IMR-90 (cell line): ENCODE measurements at regions not wholly inside any gene's neighbourhood (a gene's known extent, or its start where the extent isn't known, plus 50 kb on each side); places are given as distances from the start of the nearest gene placed in this dataset.

Experiments used
- ATAC-seq: fragments of 200-7000 bp; cut with Tn5 transposase; 2 replicates; pipeline ENCODE4 v1.9.1; 2020; ENCODE audit warnings: low read depth, mild to moderate bottlenecking, moderate library complexity
- BruUV-seq: library from RNA; stranded (reverse); fragments of 400-500 nt; replicated peaks from 2 replicates; lab custom pipeline; 2021; lab: Mats Ljungman, UMichigan
- CTCF ChIA-PET: fragments of 300-600 bp; formaldehyde crosslinking; extraction: SDS; loops from one replicate; lab custom pipeline; 2021; ENCODE audit warnings: antibody characterized with exemption; lab: Yijun Ruan, JAX
- POLR2A ChIA-PET: fragments of 300-600 bp; sonication (Branson Sonifier 250); formaldehyde crosslinking; loops from one replicate; lab custom pipeline; 2022; ENCODE audit warnings: antibody characterized with exemption; ENCODE audit not compliant: unreplicated experiment; lab: Charles Lee
- DNase-seq: peaks from one replicate; pipeline ENCODE4 v3.0.0; 2013
- H2AFZ ChIP-seq: replicated peaks from 2 replicates; pipeline ENCODE3; 2013; ENCODE audit warnings: low read length, mild to moderate bottlenecking; ENCODE audit not compliant: poor library complexity
- H2AK5ac ChIP-seq: 2 replicates; pipeline ENCODE4 v1.6.1; 2013; ENCODE audit warnings: low read depth, low read length, inconsistent platforms
- H2AK9ac ChIP-seq: replicated peaks from 2 replicates; pipeline ENCODE3; 2013; ENCODE audit warnings: mild to moderate bottlenecking, low read depth, low read length, moderate library complexity; ENCODE audit not compliant: poor library complexity
- H2BK120ac ChIP-seq: 2 replicates; pipeline ENCODE4 v1.6.1; 2013; ENCODE audit warnings: low read depth, low read length, inconsistent platforms
- H2BK15ac ChIP-seq: 3 replicates; pipeline ENCODE4 v1.6.1; 2013; ENCODE audit warnings: low read depth, low read length, inconsistent platforms
- H2BK20ac ChIP-seq: 2 replicates; pipeline ENCODE4 v1.6.1; 2013; ENCODE audit warnings: low read depth, mild to moderate bottlenecking, inconsistent platforms, low read length, moderate library complexity
- H2BK5ac ChIP-seq: 2 replicates; pipeline ENCODE4 v1.6.1; 2013; ENCODE audit warnings: mild to moderate bottlenecking, low read depth, low read length, inconsistent platforms; ENCODE audit not compliant: poor library complexity, severe bottlenecking
- H3K14ac ChIP-seq: replicated peaks from 2 replicates; pipeline ENCODE4 v1.6.1; 2013; ENCODE audit warnings: low read depth, low read length, inconsistent platforms
- H3K18ac ChIP-seq: 2 replicates; pipeline ENCODE4 v1.6.1; 2013; ENCODE audit warnings: low read depth, low read length, control low read depth
- H3K23ac ChIP-seq: 2 replicates; pipeline ENCODE4 v1.6.1; 2013; ENCODE audit warnings: low read depth, low read length, inconsistent platforms
- H3K27ac ChIP-seq: 2 replicates; pipeline ENCODE4 v1.5.1; 2013; ENCODE audit warnings: mild to moderate bottlenecking, control low read depth, low read length; ENCODE audit not compliant: insufficient read depth
- H3K27me3 ChIP-seq: 2 replicates; pipeline ENCODE4 v1.6.1; 2013; ENCODE audit warnings: low read length; ENCODE audit not compliant: control insufficient read depth, insufficient read depth
- H3K36me3 ChIP-seq: 2 replicates; pipeline ENCODE4 v1.6.1; 2013; ENCODE audit warnings: low read length, mixed read lengths; ENCODE audit not compliant: control insufficient read depth, insufficient read depth
- H3K4ac ChIP-seq: 2 replicates; pipeline ENCODE4 v1.6.1; 2013; ENCODE audit warnings: low read depth, low read length, inconsistent platforms
- H3K4me1 ChIP-seq: 2 replicates; pipeline ENCODE4 v1.6.1; 2013; ENCODE audit warnings: low read length, mixed read lengths; ENCODE audit not compliant: control insufficient read depth, insufficient read depth
- H3K4me2 ChIP-seq: 2 replicates; pipeline ENCODE4 v1.6.1; 2013; ENCODE audit warnings: low read depth, mild to moderate bottlenecking, control low read depth, low read length, moderate library complexity
- H3K4me3 ChIP-seq: 2 replicates; pipeline ENCODE4 v1.5.1; 2013; ENCODE audit warnings: low read depth, mild to moderate bottlenecking, control low read depth, low read length, moderate library complexity; ENCODE audit not compliant: insufficient read depth
- H3K56ac ChIP-seq: 2 replicates; pipeline ENCODE4 v1.6.1; 2013; ENCODE audit warnings: low read length, inconsistent platforms; ENCODE audit not compliant: insufficient read depth; ENCODE audit errors: extremely low read depth
- H3K79me1 ChIP-seq, 2 experiments: 2 replicates each; pipeline ENCODE4 v1.6.1; 2013; ENCODE audit warnings: low read length in 2 of 2, inconsistent platforms in 1 of 2, low read depth in 1 of 2
- H3K9ac ChIP-seq: 2 replicates; pipeline ENCODE4 v1.6.1; 2013; ENCODE audit warnings: low read depth, low read length, control low read depth
- H3K9me1 ChIP-seq: 2 replicates; pipeline ENCODE4 v1.6.1; 2013; ENCODE audit warnings: low read length, inconsistent platforms; ENCODE audit not compliant: insufficient read depth
- H3K9me3 ChIP-seq: 2 replicates; pipeline ENCODE4 v1.6.1; 2013; ENCODE audit warnings: low read length; ENCODE audit not compliant: control insufficient read depth, insufficient read depth
- H4K20me1 ChIP-seq: 2 replicates; pipeline ENCODE4 v1.6.1; 2013; ENCODE audit warnings: low read length, inconsistent platforms; ENCODE audit not compliant: insufficient read depth
- H4K5ac ChIP-seq: 2 replicates; pipeline ENCODE4 v1.6.1; 2013; ENCODE audit warnings: mild to moderate bottlenecking, low read depth, low read length, control low read depth
- H4K8ac ChIP-seq, 2 experiments: 2 replicates each; pipeline ENCODE4 v1.6.1; 2013; ENCODE audit warnings: low read depth in 2 of 2, low read length in 2 of 2, control low read depth in 1 of 2, inconsistent platforms in 1 of 2
- H4K91ac ChIP-seq: 2 replicates; pipeline ENCODE4 v1.6.1; 2013; ENCODE audit warnings: low read depth, low read length, inconsistent platforms; ENCODE audit not compliant: insufficient read depth
- BHLHE40 ChIP-seq: fragments of 150-350 bp; IDR thresholded peaks from 2 replicates; pipeline ENCODE4 v1.6.1; 2016; ENCODE audit warnings: mild to moderate bottlenecking, low read depth, low read length
- CEBPB ChIP-seq: IDR thresholded peaks from 2 replicates; pipeline ENCODE4 v1.6.1; 2012; ENCODE audit warnings: low read depth, low read length, improper control_type of control experiment
- CHD1 ChIP-seq: IDR thresholded peaks from 2 replicates; pipeline ENCODE4 v1.6.1; 2012; ENCODE audit warnings: low read depth, low read length, improper control_type of control experiment
- FOS ChIP-seq: fragments of 150-350 bp; IDR thresholded peaks from 2 replicates; pipeline ENCODE4 v1.6.1; 2016; ENCODE audit warnings: low read depth, low read length
- MAFK ChIP-seq: IDR thresholded peaks from 2 replicates; pipeline ENCODE4 v1.6.1; 2012; ENCODE audit warnings: low read depth, low read length, improper control_type of control experiment
- MAZ ChIP-seq: IDR thresholded peaks from 2 replicates; pipeline ENCODE4 v1.6.1; 2012; ENCODE audit warnings: low read depth, mild to moderate bottlenecking, low read length, improper control_type of control experiment, moderate library complexity, borderline replicate concordance
- MXI1 ChIP-seq: IDR thresholded peaks from 2 replicates; pipeline ENCODE4 v1.6.1; 2012; ENCODE audit warnings: low read depth, mild to moderate bottlenecking, low read length, moderate library complexity, borderline replicate concordance
- NFE2L2 ChIP-seq: fragments of 150-350 bp; IDR thresholded peaks from 2 replicates; pipeline ENCODE4 v1.6.1; 2016; ENCODE audit warnings: low read depth, mild to moderate bottlenecking, low read length
- POLR2A ChIP-seq: IDR thresholded peaks from 2 replicates; pipeline ENCODE4 v1.6.1; 2012; ENCODE audit warnings: mild to moderate bottlenecking, low read depth, low read length
- RAD21 ChIP-seq: IDR thresholded peaks from 2 replicates; pipeline ENCODE4 v1.6.1; 2012; ENCODE audit warnings: low read length, improper control_type of control experiment
- RCOR1 ChIP-seq: IDR thresholded peaks from 2 replicates; pipeline ENCODE4 v1.6.1; 2012; ENCODE audit warnings: mild to moderate bottlenecking, low read length, improper control_type of control experiment; ENCODE audit not compliant: insufficient replicate concordance
- RFX5 ChIP-seq: IDR thresholded peaks from 2 replicates; pipeline ENCODE4 v1.8.0; 2012; ENCODE audit warnings: low read depth, mild to moderate bottlenecking, low read length, moderate library complexity
- SMC3 ChIP-seq: fragments of 150-350 bp; IDR thresholded peaks from 2 replicates; pipeline ENCODE4 v1.6.1; 2016; ENCODE audit warnings: low read depth, mild to moderate bottlenecking, antibody characterized with exemption, low read length, moderate library complexity
- WGBS, 2 experiments: methylation state at CpG; one replicate each; pipeline versions ENCODE4 v1.1.5 to v1.1.7; 2013; ENCODE audit warnings: missing lambda C conversion rate in 2 of 2; ENCODE audit not compliant: insufficient read length in 1 of 2; ENCODE audit errors: extremely low coverage in 2 of 2; 5-methylcytosine and 5-hydroxymethylcytosine counted together
- dilution Hi-C: fragments of 300-500 bp; cut with HindIII; formaldehyde crosslinking; loops from one replicate; pipeline ENCODE4 v1.14.3; 2018; ENCODE audit warnings: low sequenced_read_pairs; ENCODE audit not compliant: unreplicated experiment
- in situ Hi-C: fragments of 300-500 bp; cut with MboI; formaldehyde crosslinking; loops from 3 replicates; pipeline ENCODE4 v1.14.3; 2019; ENCODE audit warnings: low sequenced_read_pairs, inconsistent platforms, mixed read lengths
- intact Hi-C: fragments of 100-400 bp; cut with micrococcal nuclease; formaldehyde crosslinking; loops from 2 replicates; pipeline ENCODE4 v1.10.0; 2022
- TF ChIP-seq, protein P1 (sequence below): conservative IDR thresholded peaks from 2 replicates; pipeline ENCODE4 v1.5.1; 2012; ENCODE audit warnings: mild to moderate bottlenecking, low read depth, low read length, improper control_type of control experiment
- TF ChIP-seq, protein P2 (sequence below): fragments of 150-350 bp; IDR thresholded peaks from 2 replicates; pipeline ENCODE4 v1.6.1; 2016; ENCODE audit warnings: low read depth, mild to moderate bottlenecking, low read length, moderate library complexity, borderline replicate concordance
- TF ChIP-seq, protein P3 (sequence below): fragments of 150-350 bp; IDR thresholded peaks from 2 replicates; pipeline ENCODE4 v1.6.1; 2017; ENCODE audit warnings: mild to moderate bottlenecking, antibody characterized with exemption, low read length, low read depth

DNA sequence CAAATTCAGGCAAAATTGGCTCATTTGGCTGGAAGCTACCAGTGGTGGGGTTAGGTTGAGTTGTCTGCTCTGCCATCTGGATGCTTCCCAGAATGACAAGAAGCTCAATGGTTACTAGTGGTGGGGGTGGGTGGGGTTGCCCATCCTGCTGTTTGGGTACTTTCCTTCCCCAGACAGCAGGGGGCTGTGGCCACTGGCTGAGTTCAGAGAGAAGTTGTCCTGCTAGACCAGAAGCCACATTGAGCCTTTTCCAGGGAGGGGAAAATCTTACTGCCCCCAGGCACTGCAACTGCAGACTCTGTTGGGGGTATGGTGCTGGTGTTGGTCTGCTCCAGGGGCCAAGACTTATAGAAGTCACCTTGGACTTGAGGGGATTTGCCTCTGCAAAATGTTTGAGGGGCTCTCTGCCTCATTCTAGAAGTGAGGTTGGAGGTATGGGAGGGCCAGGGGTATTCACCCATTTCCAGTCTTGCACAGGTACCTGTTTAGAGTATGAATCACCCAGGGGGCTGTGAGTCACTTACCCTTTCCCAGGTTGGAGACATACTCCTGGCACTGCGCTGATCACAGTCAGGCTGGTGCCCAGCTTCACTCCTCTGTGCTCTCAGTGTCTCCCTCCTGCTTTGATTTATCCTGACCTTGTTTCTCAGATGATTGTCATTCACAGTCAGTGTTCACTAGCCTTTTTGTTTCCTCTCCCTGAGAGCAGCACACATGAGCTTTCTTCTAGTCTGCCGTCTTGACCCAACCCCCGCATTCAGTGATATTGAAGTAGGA is 89.1 kb upstream of the NEGR1 start:
- POLR2A ChIA-PET, result no interaction called here
- no peaks in the 10 kb centered on the region for H4K20me1 ChIP-seq
- no peaks in the 10 kb centered on the region for H3K36me3 ChIP-seq
- ATAC-seq (no peak), DNase-seq (no peak)
- no peak overlapping the region for H2BK120ac ChIP-seq
- no peak overlapping the region for H3K14ac ChIP-seq
- TF ChIP-seq POLR2A (no peak), SMC3 (no peak), BHLHE40 (no peak), FOS (no peak), RAD21 (no peak), RFX5 (no peak), MAFK (no peak), MXI1 (no peak), RCOR1 (no peak), CHD1 (no peak), MAZ (no peak), NFE2L2 (no peak), CEBPB (no peak)
- TF ChIP-seq, protein P1, sequence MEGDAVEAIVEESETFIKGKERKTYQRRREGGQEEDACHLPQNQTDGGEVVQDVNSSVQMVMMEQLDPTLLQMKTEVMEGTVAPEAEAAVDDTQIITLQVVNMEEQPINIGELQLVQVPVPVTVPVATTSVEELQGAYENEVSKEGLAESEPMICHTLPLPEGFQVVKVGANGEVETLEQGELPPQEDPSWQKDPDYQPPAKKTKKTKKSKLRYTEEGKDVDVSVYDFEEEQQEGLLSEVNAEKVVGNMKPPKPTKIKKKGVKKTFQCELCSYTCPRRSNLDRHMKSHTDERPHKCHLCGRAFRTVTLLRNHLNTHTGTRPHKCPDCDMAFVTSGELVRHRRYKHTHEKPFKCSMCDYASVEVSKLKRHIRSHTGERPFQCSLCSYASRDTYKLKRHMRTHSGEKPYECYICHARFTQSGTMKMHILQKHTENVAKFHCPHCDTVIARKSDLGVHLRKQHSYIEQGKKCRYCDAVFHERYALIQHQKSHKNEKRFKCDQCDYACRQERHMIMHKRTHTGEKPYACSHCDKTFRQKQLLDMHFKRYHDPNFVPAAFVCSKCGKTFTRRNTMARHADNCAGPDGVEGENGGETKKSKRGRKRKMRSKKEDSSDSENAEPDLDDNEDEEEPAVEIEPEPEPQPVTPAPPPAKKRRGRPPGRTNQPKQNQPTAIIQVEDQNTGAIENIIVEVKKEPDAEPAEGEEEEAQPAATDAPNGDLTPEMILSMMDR, result no peak
- TF ChIP-seq, protein P2, sequence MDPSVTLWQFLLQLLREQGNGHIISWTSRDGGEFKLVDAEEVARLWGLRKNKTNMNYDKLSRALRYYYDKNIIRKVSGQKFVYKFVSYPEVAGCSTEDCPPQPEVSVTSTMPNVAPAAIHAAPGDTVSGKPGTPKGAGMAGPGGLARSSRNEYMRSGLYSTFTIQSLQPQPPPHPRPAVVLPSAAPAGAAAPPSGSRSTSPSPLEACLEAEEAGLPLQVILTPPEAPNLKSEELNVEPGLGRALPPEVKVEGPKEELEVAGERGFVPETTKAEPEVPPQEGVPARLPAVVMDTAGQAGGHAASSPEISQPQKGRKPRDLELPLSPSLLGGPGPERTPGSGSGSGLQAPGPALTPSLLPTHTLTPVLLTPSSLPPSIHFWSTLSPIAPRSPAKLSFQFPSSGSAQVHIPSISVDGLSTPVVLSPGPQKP, result no peak
- TF ChIP-seq, protein P3, sequence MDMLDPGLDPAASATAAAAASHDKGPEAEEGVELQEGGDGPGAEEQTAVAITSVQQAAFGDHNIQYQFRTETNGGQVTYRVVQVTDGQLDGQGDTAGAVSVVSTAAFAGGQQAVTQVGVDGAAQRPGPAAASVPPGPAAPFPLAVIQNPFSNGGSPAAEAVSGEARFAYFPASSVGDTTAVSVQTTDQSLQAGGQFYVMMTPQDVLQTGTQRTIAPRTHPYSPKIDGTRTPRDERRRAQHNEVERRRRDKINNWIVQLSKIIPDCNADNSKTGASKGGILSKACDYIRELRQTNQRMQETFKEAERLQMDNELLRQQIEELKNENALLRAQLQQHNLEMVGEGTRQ, result no peak
- H3K4ac ChIP-seq, result no peak overlapping the region
- BruUV-seq, result no TSS peak
- H4K5ac ChIP-seq, result no peak overlapping the region
- intact Hi-C loops (no loop called here), dilution Hi-C loops (no loop called here), in situ Hi-C loops (no loop called here)
- H2AK5ac ChIP-seq, result no peak overlapping the region
- H2BK5ac ChIP-seq, result no peak overlapping the region
- WGBS, 2 experiments, result 100% methylated on average over 1 of the region's 3 CpGs; no CpG with 5 or more reads in 1 of the 2 experiments
- H3K9me1 ChIP-seq, result no peaks in the 10 kb centered on the region
- no peak overlapping the region for H3K27ac ChIP-seq
- no peak overlapping the region for H3K18ac ChIP-seq
- H2BK20ac ChIP-seq, result no peak overlapping the region
- H3K4me3 ChIP-seq, result no peak overlapping the region
- no peak overlapping the region for H3K23ac ChIP-seq
- no peak overlapping the region for H3K9ac ChIP-seq
- no peak overlapping the region for H3K4me2 ChIP-seq
- no peaks in the 10 kb centered on the region for H3K9me3 ChIP-seq
- H4K8ac ChIP-seq, result no peak overlapping the region
- no peak overlapping the region for H2AK9ac ChIP-seq
- no peaks in the 10 kb centered on the region for H3K4me1 ChIP-seq
- no peaks in the 10 kb centered on the region for H3K27me3 ChIP-seq
- no peak overlapping the region for H2BK15ac ChIP-seq
- H3K79me1 ChIP-seq, result no peaks in the 10 kb centered on the region
- no peak overlapping the region for H2AFZ ChIP-seq
- no peak overlapping the region for H4K91ac ChIP-seq
- H3K56ac ChIP-seq, result no peak overlapping the region
- CTCF ChIA-PET, result no interaction called here
